ENCODE measurements at regions not wholly inside any gene's neighbourhood (a gene's known extent, or its start where the extent isn't known, plus 50 kb on each side); places are given as distances from the start of the nearest gene placed in this dataset.
"Not testable (repeated sequence)": the region's sequence is repeated elsewhere in the genome, so short reads cannot be mapped to it uniquely, and the experiment has no call there.

DNA sequence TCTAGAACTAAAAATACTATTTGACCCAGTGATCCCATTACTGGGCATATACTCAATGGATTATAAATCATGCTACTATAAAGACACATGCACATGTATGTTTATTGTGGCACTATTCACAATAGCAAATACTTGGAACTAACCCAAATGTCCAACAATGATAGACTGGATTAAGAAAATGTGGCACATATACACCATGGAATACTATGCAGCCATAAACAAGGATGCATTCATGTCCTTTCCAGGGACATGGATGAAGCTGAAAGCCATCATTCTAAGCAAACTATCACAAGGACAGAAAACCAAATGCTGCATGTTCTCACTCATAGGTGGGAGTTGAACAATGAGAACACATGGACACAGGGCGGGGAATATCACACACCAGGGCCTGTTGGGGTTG, 1039.0 kb downstream of the NR2F1-AS1 start:
- not testable (repeated sequence) for TF ChIP-seq POLR2AphosphoS5 (IDR thresholded peaks at IDR 0.05; ENCODE audit: low read depth); CTCF (conservative IDR thresholded peaks at IDR 0.05; ENCODE audit: low read depth in 2 of 2); JUNB (IDR thresholded peaks at IDR 0.05; ENCODE audit: unreplicated experiment)

Data from GM23338 (cell line).